Stimulated activated CD4-positive, alpha-beta T cell treated with anti-CD3 and anti-CD28 coated beads, TNF-alpha, amount 100 ng/mL, for 1 hour (primary cell): ENCODE measurements at regions not wholly inside any gene's neighbourhood (a gene's known extent, or its start where the extent isn't known, plus 50 kb on each side); places are given as distances from the start of the nearest gene placed in this dataset.

Source experiments
- DNase-seq, 3 donors: peaks; one replicate each; pipeline ENCODE4 v3.0.0-alpha.2; 2020; ENCODE audit warnings: low read depth in 3 of 3, low spot score in 1 of 3

- DNase-seq = no peak
These were observed 50.5 kb upstream of the ZNF438 start for GRCh38 chr10:31081937-31082840.

- DNase-seq = peak in 2 of 3 donors; percentile 26 to 27
These were observed 52.1 kb upstream of the ZNF438 start for GRCh38 chr10:31083765-31084184.

- DNase-seq = no peak
These were observed 55.3 kb upstream of the ZNF438 start for GRCh38 chr10:31087011-31087410.

- no peak for DNase-seq
These were observed 56.2 kb upstream of the ZNF438 start for GRCh38 chr10:31087851-31088250.

GRCh38 chr10:31090894-31091607 is 59.4 kb upstream of the ZNF438 start:
- DNase-seq = no peak

- no peak for DNase-seq
These were observed 64.3 kb upstream of the ZNF438 start for GRCh38 chr10:31095677-31096560.

GRCh38 chr10:31098046-31098445 is 66.4 kb upstream of the ZNF438 start:
- DNase-seq = no peak

GRCh38 chr10:31099094-31099493 is 67.4 kb upstream of the ZNF438 start:
- DNase-seq = no peak

- peak in 2 of 3 donors; percentile 8 to 12 for DNase-seq
These were observed 68.0 kb upstream of the ZNF438 start for GRCh38 chr10:31099664-31100063.

GRCh38 chr10:31100115-31100601 is 68.5 kb upstream of the ZNF438 start:
- no peak for DNase-seq

- no peak for DNase-seq
These were observed 69.0 kb upstream of the ZNF438 start for GRCh38 chr10:31100662-31101061.

- DNase-seq = peak; percentile 6 to 37 (median 12)
These were observed 69.5 kb upstream of the ZNF438 start for GRCh38 chr10:31101123-31101522.

GRCh38 chr10:31102421-31102820 is 70.8 kb upstream of the ZNF438 start:
- no peak for DNase-seq

- no peak for DNase-seq
These were observed 71.4 kb upstream of the ZNF438 start for GRCh38 chr10:31103112-31103511.

- DNase-seq = no peak
These were observed 81.3 kb upstream of the ZNF438 start for GRCh38 chr10:31112961-31113360.

- DNase-seq = no peak
These were observed 84.6 kb upstream of the ZNF438 start for GRCh38 chr10:31116226-31116625.

- DNase-seq = no peak
These were observed 86.9 kb upstream of the ZNF438 start for GRCh38 chr10:31118556-31118955.

GRCh38 chr10:31120392-31120791 is 88.7 kb upstream of the ZNF438 start:
- no peak for DNase-seq

GRCh38 chr10:31120961-31121685 is 89.5 kb upstream of the ZNF438 start:
- no peak for DNase-seq

- DNase-seq = no peak
These were observed 90.3 kb upstream of the ZNF438 start for GRCh38 chr10:31121757-31122577.
